HCT116 (cell line): ENCODE measurements at regions not wholly inside any gene's neighbourhood (a gene's known extent, or its start where the extent isn't known, plus 50 kb on each side); places are given as distances from the start of the nearest gene placed in this dataset.

Source experiments
- ATAC-seq: fragments of 200-7000 bp; cut with Tn5 transposase; 2 replicates; pipeline ENCODE4 v1.9.1; 2020; ENCODE audit warnings: mild to moderate bottlenecking, moderate library complexity
- BruUV-seq: library from RNA; stranded (reverse); fragments of 400-500 nt; replicated peaks from 2 replicates; lab custom pipeline; 2021; lab: Mats Ljungman, UMichigan
- CTCF ChIA-PET: fragments of 300-600 bp; sonication (Branson Sonifier 250); formaldehyde crosslinking; loops from one replicate; lab custom pipeline; 2021; ENCODE audit warnings: antibody characterized with exemption; lab: Charles Lee
- POLR2A ChIA-PET: fragments of 300-600, 350-600 bp; sonication (Branson Sonifier 250); formaldehyde crosslinking; loops from one replicate; lab custom pipeline; 2021; ENCODE audit warnings: antibody characterized with exemption; lab: Charles Lee
- RAD21 ChIA-PET, 2 experiments: fragments of 300-600 bp; sonication (Branson Sonifier 250); formaldehyde crosslinking; loops; one replicate each; lab custom pipeline; 2023; ENCODE audit warnings: low total read pairs in 2 of 2; ENCODE audit not compliant: uncharacterized antibody in 2 of 2, unreplicated experiment in 2 of 2, low non-redundant PET in 1 of 2; lab: Charles Lee
- DNase-seq: peaks from one replicate; pipeline ENCODE4 v3.0.0-alpha.2; 2010; ENCODE audit warnings: low read depth, low spot score
- H2AFZ ChIP-seq: fragments of 200-600 bp; shearing (Covaris generic), sonication (generic); 2 replicates; pipeline ENCODE4 v1.6.1; 2017; ENCODE audit warnings: low read depth, mixed run types, mixed read lengths, antibody characterized with exemption, low read length; ENCODE audit not compliant: poor library complexity, severe bottlenecking
- H3K27ac ChIP-seq: 2 replicates; pipeline ENCODE4 v1.5.1; 2012; ENCODE audit warnings: low read depth, low read length
- H3K27me3 ChIP-seq: fragments of 200-600 bp; sonication (generic); 2 replicates; pipeline ENCODE4 v1.6.1; 2016; ENCODE audit warnings: mixed run types, low read length, mixed read lengths; ENCODE audit not compliant: insufficient read depth
- H3K36me3 ChIP-seq, 2 experiments: fragments of 200-500 bp in 1 of 2; fragments of 200-600 bp in 1 of 2; sonication (Bioruptor generic) in 1 of 2; sonication (generic) in 1 of 2; 2 replicates each; pipeline versions ENCODE4 v1.5.1 to v1.6.1; 2014 to 2016; ENCODE audit warnings: low read length in 2 of 2, inconsistent platforms in 1 of 2, mixed read lengths in 1 of 2, mixed run types in 1 of 2; ENCODE audit not compliant: insufficient read depth in 2 of 2, control insufficient read depth in 1 of 2
- H3K4me1 ChIP-seq, 2 experiments: fragments of 200-600 bp in 1 of 2; sonication (generic) in 1 of 2; 2 replicates each; pipeline versions ENCODE4 v1.5.1 to v1.6.1; 2012 to 2017; ENCODE audit warnings: low read length in 2 of 2, inconsistent platforms in 1 of 2, mild to moderate bottlenecking in 1 of 2, mixed read lengths in 1 of 2, mixed run types in 1 of 2, moderate library complexity in 1 of 2; ENCODE audit not compliant: insufficient read depth in 2 of 2, control insufficient read depth in 1 of 2
- H3K4me2 ChIP-seq: fragments of 200-600 bp; sonication (generic); 2 replicates; pipeline ENCODE4 v1.6.1; 2017; ENCODE audit warnings: mixed run types, low read length, mixed read lengths
- H3K4me3 ChIP-seq, 2 experiments: fragments of 200-600 bp in 1 of 2; sonication (generic) in 1 of 2; replicated peaks in 1 of 2; 2 replicates each; pipeline ENCODE4 v1.5.1; 2011 to 2016; ENCODE audit warnings: low read length in 2 of 2, control low read depth in 1 of 2, low read depth in 1 of 2, mild to moderate bottlenecking in 1 of 2, mixed read lengths in 1 of 2, mixed run types in 1 of 2
- H3K79me2 ChIP-seq: fragments of 200-600 bp; sonication (generic); 2 replicates; pipeline ENCODE4 v1.6.1; 2017; ENCODE audit warnings: mild to moderate bottlenecking, mixed run types, low read length, moderate library complexity, mixed read lengths; ENCODE audit not compliant: insufficient read depth
- H3K9ac ChIP-seq: fragments of 200-600 bp; sonication (generic); 2 replicates; pipeline ENCODE4 v1.6.1; 2016; ENCODE audit warnings: low read length, mixed read lengths
- H3K9me2 ChIP-seq: fragments of 200-600 bp; sonication (generic), shearing (Covaris generic); 2 replicates; pipeline ENCODE4 v1.6.1; 2017; ENCODE audit warnings: mixed run types, mild to moderate bottlenecking, moderate library complexity; ENCODE audit not compliant: insufficient read depth
- H3K9me3 ChIP-seq, 2 experiments: fragments of 200-500 bp in 1 of 2; fragments of 200-600 bp in 1 of 2; sonication (Bioruptor generic) in 1 of 2; sonication (generic) in 1 of 2; 2 replicates each; pipeline ENCODE4 v1.6.1; 2014 to 2017; ENCODE audit warnings: low read length in 2 of 2, mixed read lengths in 2 of 2, inconsistent platforms in 1 of 2, low read depth in 1 of 2, mild to moderate bottlenecking in 1 of 2, mixed run types in 1 of 2, moderate library complexity in 1 of 2; ENCODE audit not compliant: control insufficient read depth in 1 of 2, insufficient read depth in 1 of 2
- H4K20me1 ChIP-seq: fragments of 200-600 bp; sonication (generic), shearing (Covaris generic); 2 replicates; pipeline ENCODE4 v1.6.1; 2017; ENCODE audit warnings: mixed run types, mild to moderate bottlenecking, moderate library complexity; ENCODE audit not compliant: insufficient read depth
- ATF3 ChIP-seq: IDR thresholded peaks from 2 replicates; pipeline ENCODE4 v1.6.1; 2012
- CBX3 ChIP-seq: IDR thresholded peaks from 2 replicates; pipeline ENCODE4 v1.6.1; 2012; ENCODE audit warnings: low read depth
- CTCF ChIP-seq, 3 experiments: fragments of 200-600 bp in 1 of 3; sonication (generic) in 1 of 3; IDR thresholded peaks in 2 of 3; conservative IDR thresholded peaks in 1 of 3; 2 replicates each; pipeline ENCODE4 v1.5.1; 2012 to 2017; ENCODE audit warnings: low read depth in 2 of 3, low read length in 2 of 3, antibody characterized with exemption in 1 of 3, borderline replicate concordance in 1 of 3, control low read depth in 1 of 3, mild to moderate bottlenecking in 1 of 3, mixed read lengths in 1 of 3, mixed run types in 1 of 3, moderate library complexity in 1 of 3; ENCODE audit not compliant: insufficient read depth in 1 of 3
- EGR1 ChIP-seq: IDR thresholded peaks from 2 replicates; pipeline ENCODE4 v1.6.1; 2012; ENCODE audit warnings: low read depth
- ELF1 ChIP-seq: IDR thresholded peaks from 2 replicates; pipeline ENCODE4 v1.6.1; 2012; ENCODE audit warnings: low read depth, borderline replicate concordance
- EZH2 ChIP-seq: fragments of 200-600 bp; sonication (generic); IDR thresholded peaks from 2 replicates; pipeline ENCODE4 v1.6.1; 2017; ENCODE audit warnings: antibody characterized with exemption, mixed run types
- FOSL1 ChIP-seq: IDR thresholded peaks from 2 replicates; pipeline ENCODE4 v1.6.1; 2012; ENCODE audit warnings: low read depth
- MAX ChIP-seq: IDR thresholded peaks from 2 replicates; pipeline ENCODE4 v1.6.1; 2012
- POLR2AphosphoS5 ChIP-seq: IDR thresholded peaks from 2 replicates; pipeline ENCODE4 v1.6.1; 2011; ENCODE audit warnings: mild to moderate bottlenecking, low read depth, low read length, moderate library complexity
- RAD21 ChIP-seq: IDR thresholded peaks from 2 replicates; pipeline ENCODE4 v1.6.1; 2012; ENCODE audit warnings: low read depth, mild to moderate bottlenecking
- REST ChIP-seq: IDR thresholded peaks from 2 replicates; pipeline ENCODE4 v1.6.1; 2012; ENCODE audit warnings: low read depth
- SIN3A ChIP-seq: IDR thresholded peaks from 2 replicates; pipeline ENCODE4 v1.6.1; 2012; ENCODE audit warnings: low read depth
- SP1 ChIP-seq: IDR thresholded peaks from 2 replicates; pipeline ENCODE4 v1.6.1; 2012; ENCODE audit warnings: low read depth
- SRF ChIP-seq: IDR thresholded peaks from 2 replicates; pipeline ENCODE4 v1.6.1; 2012; ENCODE audit warnings: low read depth
- TCF7L2 ChIP-seq: IDR thresholded peaks from 2 replicates; pipeline ENCODE4 v1.7.0; 2011; ENCODE audit warnings: borderline replicate concordance, inconsistent platforms; ENCODE audit not compliant: insufficient read depth, insufficient read length; ENCODE audit errors: extremely low read depth
- intact Hi-C: fragments of 100-400 bp; cut with micrococcal nuclease; formaldehyde crosslinking; loops from 2 replicates; pipeline ENCODE4 v1.10.0; 2022

GRCh38 chr3:191961529-191961928 lies 500.6 kb downstream of the PYDC2 start:
- Histone ChIP-seq H3K27ac (no peak overlapping the region), H3K4me3 (no peak overlapping the region)
- TF ChIP-seq ATF3 (no peak), ELF1 (no peak), SIN3A (no peak), MAX (no peak), EZH2 (no peak), POLR2AphosphoS5 (no peak), EGR1 (no peak), SRF (no peak), TCF7L2 (no peak), SP1 (no peak), CTCF (IDR thresholded peaks at IDR 0.05 in 2 of 3, conservative IDR thresholded peaks at IDR 0.05 in 1 of 3; ENCODE audit: borderline replicate concordance in 1 of 3, insufficient read depth in 1 of 3, low read depth in 2 of 3, low read length in 2 of 3) (no peak), CBX3 (no peak), REST (no peak), RAD21 (no peak), FOSL1 (no peak)
- TF ChIP-seq, all 23 proteins: peak for 0
- intact Hi-C loops = no loop called here
- Histone ChIP-seq H3K9ac (no peak overlapping the region), H3K4me2 (no peak overlapping the region), H3K79me2 (no peaks in the 10 kb centered on the region), H3K9me3 (no peaks in the 10 kb centered on the region), H4K20me1 (no peaks in the 10 kb centered on the region), H3K4me1 (peaks cover 0 to 9% of the 10 kb centered on the region in 2 experiments; a peak in 3 of 4 replicates), H2AFZ (no peak overlapping the region), H3K9me2 (no peaks in the 10 kb centered on the region), H3K27me3 (no peaks in the 10 kb centered on the region), H3K36me3 (no peaks in the 10 kb centered on the region)
- ChIA-PET CTCF (no interaction called here), POLR2A (no interaction called here), RAD21 (interaction anchor here in 1 of 2 experiments (0.7 kb wide), 1 partner anchor 329 kb away, joined by 3 read pairs; no protein-coding TSS in a partner anchor)
- no peak for ATAC-seq
- BruUV-seq = no TSS peak
- DNase-seq = no peak
